ENCODE measurements at regions not wholly inside any gene's neighbourhood (a gene's known extent, or its start where the extent isn't known, plus 50 kb on each side); places are given as distances from the start of the nearest gene placed in this dataset.

DNA sequence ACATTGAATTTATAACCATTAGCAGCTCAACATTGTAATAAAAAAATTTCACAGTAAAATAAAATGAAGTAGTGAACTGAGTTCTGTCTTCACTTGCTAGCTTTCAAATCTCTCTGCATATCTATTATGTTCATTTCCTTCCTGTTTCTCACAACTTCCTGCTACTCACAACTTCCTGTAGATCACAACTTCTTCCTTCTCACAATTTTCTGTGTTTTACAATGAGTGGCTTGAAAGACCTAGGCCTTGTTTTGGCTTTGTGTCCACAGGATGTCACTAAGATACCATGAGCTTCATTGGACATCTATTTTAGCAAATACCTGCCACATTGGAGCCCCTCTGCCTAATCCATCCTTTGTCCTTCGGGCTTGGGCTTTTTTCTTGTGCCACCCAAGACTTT is 480.3 kb upstream of the ADAMTS16 start:
- no peak for DNase-seq

DNA sequence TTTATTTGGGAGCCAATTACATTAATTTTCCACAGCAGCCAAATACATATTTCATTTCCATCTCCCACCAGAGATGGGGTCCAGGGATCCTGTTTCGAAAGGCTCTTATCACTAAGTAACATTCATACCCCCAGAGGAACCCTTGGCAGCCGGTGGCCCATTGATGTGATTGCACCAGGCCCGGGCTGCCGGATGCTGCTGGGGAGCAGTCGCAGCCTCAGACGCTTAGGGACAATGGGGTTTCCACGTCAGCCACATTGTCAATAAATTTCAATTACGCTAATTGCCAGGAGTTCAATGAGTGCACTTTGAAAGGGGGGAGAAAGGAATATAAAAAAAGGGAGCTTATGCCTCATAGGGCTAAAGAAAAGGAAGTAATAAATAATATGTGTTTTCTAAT is 478.8 kb upstream of the ADAMTS16 start:
- DNase-seq = no peak

DNA sequence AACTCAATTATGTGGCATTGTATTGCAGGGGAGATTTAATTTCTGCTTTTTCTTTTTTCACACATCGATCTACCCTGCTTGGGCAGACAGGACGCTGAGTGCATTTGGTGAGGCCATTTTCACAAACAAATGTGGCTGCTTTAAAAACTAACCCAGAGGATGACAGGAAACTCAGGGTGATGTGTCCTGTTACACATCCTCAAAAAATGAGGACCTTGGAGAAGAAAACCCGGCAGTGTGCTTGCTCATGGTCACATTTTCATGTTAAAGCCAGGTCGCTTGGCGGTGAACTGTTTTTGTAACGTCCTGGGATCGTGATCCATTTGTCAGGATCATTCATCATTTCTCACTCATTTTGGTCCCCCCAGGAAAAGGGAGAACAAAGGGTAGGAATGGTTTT is 478.3 kb upstream of the ADAMTS16 start:
- DNase-seq = no peak

DNA sequence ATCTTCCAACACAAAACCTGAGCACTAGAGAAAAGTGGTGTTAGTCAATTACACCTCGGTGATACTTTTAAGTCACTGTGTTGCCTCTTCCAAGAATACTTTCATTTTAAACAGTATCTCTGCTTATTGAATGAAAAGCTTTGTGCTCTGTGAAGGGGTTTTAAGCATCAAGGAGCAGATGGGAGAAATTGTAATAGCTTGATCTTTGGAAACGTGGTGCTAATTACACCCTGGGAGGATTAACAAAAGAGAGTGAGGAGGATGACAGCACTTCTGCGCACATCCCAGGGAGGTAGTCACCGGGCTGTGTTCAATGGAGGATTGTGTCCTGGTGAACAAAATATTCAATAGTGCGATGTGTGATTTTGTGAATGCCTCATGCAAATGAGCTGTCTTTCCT is 477.4 kb upstream of the ADAMTS16 start:
- DNase-seq = no peak

DNA sequence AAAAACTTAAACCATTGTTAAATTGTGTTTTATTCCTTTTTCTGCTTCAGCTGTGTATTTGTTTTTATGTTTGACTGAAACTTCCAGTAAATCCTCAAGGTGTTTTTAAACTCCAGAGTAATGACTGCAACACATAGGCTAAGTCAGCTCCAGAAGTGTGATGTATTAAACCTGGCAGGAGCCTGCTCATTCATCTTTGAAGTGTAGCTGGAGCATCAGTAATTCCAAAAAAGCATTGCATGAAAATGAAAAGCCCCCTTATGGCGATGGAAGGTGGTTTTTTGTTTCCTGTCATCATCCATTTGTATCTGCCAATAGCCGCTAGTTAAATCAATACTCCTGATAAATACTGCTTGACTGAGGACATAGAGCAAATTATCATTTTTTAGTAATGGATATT is 474.2 kb upstream of the ADAMTS16 start:
- DNase-seq = no peak

DNA sequence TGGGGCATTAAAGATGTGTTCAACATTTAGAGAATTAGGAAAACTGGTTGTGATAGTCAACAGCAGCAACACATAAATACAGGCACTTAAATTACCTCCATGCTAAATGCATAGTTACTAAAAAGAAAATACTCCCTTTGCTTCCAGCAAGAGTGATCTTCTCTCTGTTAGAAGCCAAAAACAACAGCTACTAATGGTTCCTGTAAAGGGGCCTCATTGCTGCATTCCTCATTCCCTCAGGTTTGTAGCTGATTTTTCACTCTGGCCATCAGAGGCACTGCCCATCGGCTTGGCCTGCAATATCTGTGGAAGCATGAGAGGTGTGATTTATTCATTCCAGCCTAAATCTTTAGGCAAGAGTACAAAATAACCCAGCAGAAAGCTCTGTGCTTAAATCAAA is 466.0 kb upstream of the ADAMTS16 start:
- no peak for DNase-seq

DNA sequence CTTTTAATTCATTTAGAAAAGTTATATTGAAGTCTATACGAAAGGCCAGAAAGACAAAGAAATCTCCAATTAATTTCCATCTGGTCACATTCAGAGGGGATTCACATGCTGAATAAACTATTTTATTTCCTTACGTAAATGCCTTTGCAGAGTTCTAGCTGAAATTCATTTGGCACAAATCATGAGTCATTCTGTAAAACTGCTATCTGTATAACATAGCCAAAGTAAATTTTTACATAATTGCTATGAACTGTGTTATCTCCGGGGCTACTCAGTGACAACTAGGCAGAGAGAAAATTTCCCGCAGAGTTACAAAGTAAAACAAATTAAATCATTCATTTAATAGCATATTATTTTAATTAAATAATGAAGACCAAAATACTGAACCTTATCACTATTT is 463.2 kb upstream of the ADAMTS16 start:
- DNase-seq = no peak

DNA sequence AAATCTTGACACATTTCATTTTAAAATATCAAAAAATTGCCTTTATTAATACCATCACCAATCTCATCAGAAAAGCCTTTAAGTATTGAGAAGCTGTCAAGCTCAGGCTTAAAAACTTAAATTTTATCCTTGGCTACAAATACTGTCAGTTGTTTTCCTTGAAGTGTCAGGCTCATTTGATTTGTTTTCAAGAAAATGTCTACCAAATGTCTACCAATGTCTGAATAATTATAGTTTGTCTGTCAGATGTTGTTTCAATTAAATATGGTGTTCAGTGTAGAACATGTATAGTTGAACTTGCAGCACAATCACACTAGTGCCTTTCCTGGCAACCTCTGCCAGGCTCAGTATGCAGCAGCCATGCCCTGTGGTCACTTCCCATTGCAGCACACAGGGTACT is 455.2 kb upstream of the ADAMTS16 start:
- DNase-seq = no peak

DNA sequence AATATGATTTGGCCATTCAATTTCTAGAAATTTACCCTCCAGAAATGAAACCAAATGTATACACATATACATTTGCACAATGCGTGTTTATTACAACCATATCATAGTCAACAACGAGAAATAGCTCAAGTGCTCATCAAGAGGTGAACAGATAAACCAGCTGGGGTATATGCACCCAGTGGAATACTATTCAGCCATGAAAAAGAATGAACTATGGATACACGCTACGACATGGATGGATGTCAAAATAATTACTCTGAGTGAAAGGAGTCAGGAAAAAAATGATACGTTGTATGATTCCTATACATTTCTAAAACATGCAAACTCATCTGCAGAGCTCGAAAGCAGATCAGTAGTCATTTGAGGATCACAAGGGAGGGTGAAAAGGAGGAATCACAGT is 441.5 kb upstream of the ADAMTS16 start:
- no peak for DNase-seq

DNA sequence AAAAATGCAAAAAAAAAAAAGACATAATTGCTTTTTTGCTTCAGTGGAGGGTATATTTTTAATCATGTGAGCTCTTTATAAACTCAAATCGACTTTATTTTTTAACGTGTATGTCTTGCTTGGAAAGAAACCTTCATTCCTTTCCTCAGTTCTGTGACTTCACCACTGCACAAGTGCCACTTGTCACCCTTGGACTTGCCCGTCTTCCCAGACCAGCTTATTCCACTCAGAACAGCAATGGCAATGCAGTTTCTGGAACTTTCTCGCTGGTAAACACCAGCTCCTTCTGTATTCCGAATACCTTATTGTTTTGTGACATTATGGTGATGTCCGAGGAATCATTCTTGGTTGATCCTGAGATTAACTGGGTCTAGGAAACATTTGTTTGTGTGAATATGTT is 440.5 kb upstream of the ADAMTS16 start:
- DNase-seq = no peak

DNA sequence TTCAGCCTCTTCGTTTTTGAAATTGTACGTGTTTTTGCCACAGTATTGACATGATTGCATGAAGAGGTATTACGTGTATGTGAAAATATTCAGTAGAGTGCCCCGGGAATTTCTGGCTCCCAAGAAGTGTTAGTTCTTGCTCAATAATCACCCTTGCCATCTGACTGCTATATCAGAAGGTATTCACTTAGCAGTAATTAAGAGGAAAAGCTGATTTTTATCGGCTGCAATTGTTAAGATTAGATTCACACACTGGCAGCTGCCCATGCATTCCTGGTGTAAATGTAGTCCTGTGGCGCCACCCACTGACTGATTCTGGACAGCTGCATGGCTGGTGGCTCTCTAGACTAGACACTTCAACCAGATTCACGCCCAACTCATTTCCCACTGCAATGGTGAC is 440.1 kb upstream of the ADAMTS16 start:
- DNase-seq = peak; percentile 26

DNA sequence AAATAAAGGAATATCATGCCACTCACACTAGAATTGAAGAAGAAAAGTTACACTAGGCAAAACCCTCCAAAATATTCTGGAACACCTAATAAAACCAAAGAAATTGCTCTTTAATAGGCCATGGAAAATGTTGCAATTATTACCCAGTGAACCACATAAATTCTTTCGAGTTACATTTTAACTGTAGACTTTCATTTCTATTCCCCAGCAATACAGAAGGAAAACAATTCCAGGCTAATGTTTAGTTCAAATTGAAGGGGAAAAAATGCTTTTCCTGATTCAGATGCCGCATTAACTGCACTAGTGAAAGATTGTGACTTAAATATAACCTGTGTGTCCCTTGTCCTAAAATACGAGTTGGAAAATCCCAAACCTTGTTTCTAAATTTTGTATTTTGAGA is 439.3 kb upstream of the ADAMTS16 start:
- DNase-seq = no peak

DNA sequence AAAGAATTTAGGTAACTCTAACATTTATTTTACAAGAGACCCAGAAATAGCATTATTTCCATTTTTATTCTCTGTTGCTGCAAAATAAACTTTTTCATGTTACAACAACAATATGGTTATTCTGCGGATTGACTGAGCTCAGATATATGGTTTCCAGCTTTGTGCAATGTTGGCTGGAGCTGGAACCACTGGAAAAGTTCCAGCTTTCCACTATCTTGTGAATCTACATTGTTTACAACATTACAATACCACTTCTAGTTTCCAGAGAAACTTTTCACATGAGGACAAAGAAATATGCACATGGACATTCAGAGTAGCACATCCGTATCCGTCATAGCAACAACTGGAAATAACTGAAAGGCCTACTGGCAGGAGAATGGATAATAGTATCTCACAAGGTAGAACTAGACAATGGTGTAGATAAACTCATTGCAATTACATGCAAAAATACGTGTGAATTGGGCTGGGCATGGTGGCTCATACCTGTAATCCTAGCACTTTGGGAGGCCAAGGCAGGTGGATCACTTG is 436.1 kb upstream of the ADAMTS16 start:
- DNase-seq = no peak

DNA sequence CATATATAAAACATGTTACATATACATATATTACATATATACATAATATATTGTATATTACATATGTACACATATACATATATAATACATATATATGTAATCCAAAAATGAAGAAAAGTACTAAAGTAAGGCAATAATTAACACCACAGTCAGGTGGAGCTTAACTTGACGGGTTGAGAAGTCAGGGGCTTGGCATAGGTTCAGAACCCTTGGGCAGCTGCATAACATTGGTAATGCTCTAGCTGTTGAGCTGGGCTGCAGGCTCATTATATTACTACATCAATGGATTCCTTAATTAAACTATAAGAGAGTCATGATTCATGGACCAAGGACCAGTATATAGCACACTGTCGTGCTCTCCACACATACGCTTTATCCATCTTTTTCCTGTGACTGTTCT is 435.2 kb upstream of the ADAMTS16 start:
- no peak for DNase-seq

DNA sequence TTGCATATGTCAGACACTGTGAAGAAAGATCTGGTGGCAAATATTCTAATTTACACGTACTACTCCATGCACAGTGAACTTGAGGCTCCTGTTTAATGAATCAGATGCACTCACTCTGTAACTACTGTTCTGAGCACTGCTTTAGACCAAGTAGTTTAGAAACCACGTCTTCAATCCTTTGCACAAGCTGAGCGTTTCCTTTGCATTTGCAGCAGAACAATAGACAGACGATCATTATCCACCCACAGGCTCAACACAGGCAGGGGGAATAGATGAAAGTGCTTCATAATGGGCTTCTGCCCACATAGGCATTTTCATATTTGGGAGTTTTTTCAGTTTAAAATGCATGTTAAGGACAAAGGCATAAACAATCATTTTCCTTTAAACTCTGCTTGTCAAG is 423.3 kb upstream of the ADAMTS16 start:
- no peak for DNase-seq

DNA sequence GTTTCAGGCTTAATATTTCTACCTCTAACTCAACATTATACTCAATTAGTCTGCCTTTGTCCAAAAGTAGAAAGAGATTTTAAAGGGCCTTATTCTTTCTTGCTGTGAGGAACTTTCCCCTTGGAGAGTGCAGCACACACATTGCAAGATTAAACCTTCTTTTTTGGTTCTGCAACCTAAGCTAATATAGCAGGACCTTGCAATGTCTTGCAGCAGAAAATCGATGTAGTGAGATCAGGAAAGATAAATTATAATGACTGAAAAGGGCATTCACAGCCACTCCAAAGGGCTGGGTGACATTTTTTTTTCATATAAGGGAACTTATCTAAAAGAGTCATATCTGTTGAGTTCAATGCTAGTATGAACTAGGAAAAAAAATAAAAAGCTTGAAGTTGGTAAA is 422.7 kb upstream of the ADAMTS16 start:
- DNase-seq = no peak

DNA sequence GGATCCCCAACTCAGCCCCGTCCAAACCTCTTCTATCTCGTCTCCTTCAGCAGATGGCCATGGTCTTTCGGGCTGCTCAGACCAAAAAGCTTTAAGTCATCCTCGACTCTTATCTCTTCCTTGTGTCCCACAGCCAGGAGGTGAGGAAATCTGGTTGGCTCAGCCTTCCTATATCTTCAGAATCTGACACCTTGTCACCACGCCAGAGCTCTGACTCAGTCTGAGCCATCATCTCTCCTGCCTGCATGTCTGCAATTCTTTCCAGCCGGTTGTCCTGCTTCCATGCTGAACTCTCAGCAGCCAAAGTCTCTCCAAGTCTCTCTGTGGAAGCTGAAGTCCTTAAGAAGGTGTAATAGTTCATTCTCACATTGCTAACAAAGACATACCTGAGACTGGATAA is 419.3 kb upstream of the ADAMTS16 start:
- DNase-seq = no peak

DNA sequence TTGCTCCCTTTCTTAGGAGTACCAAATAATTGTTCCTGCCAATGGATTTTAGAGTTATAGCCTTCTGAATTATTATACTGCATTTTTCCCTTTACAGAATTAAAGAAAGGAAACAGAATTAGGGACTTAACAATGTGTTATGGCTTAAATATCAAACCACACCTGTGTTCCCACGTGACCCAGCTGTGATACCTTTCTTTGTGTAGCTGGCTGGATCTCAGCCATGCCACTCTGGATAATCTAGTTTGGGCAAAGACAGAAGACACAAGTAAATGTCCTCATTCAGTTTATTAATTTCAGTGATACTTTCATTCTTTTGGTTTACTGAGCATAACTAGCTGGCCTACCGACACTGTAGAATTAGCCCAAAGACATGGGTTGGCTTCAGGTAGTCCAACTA is 417.2 kb upstream of the ADAMTS16 start:
- no peak for DNase-seq

DNA sequence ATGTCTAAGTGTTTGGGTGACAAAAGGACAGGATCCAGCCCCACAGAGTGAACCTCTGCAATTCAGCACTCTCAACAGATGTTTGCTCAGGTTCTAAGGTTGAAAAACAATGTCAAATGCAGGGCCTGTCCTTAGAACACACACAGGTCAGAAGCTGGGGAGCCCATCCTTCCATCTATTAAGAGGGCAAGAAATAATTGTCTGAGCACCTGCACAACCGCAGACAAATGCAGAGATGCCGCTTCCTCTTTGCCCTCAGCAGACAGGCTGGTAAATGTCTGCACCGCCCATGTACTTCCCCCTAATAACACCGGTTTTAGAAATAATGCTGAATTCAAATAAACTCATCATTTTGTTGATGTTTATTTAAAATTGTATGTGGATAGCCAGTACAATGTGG is 414.5 kb upstream of the ADAMTS16 start:
- DNase-seq = no peak

DNA sequence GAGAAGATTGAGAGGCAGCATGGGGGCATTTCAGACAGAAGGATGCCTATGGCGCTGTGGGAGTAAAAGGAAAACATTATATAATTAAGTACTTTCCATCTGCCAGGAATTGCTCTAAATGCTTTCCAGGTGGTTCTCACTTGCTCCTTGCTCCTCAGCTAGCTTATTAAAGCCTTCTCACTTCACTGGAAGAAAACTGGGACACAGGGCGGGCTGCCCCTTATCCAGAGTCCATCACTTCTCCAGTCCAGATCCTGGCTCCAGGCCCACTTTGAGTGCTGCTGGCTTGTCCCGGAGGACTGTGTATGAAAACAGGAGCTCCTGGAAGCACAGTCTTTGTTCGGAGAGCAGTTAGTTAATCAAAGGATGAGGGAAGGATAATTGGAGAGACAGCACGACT is 409.9 kb upstream of the ADAMTS16 start:
- DNase-seq = no peak

DNA sequence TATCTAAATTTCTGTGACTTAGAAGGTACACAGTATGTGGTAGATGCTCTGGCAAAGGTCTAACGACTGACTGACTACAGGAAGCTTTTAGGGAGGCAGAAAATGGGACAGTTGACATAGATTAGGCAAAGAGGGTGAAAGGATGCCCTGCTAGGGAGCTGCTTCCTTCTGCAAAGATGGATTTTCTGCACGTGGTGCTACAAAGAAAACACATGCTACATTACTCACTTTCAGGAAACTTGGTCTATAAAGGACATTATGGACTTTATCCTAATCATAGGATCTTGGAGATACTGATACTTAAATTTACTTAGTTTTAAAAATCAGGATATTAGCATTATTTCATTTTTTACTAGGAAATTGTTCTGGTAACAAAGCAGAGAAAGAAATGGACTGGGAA is 405.8 kb upstream of the ADAMTS16 start:
- no peak for DNase-seq

DNA sequence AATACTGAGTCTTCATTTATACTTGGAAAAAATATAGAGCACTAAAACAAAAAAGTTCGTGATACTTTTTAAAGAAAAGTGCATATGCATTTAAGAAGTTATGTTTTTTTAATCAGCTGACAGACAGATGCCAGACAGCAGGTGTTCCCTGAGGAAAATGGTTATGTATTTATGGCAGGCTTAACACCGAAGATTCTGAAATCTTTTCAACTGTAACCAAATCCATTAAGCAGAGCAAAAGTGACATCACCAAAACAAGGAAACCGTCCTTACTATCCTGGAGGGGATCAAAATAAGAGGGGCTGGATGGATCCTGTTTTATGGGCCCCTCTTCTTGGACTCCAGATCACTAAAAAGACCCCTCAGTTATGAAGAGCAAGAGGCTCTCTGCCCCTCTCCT is 404.9 kb upstream of the ADAMTS16 start:
- no peak for DNase-seq

DNA sequence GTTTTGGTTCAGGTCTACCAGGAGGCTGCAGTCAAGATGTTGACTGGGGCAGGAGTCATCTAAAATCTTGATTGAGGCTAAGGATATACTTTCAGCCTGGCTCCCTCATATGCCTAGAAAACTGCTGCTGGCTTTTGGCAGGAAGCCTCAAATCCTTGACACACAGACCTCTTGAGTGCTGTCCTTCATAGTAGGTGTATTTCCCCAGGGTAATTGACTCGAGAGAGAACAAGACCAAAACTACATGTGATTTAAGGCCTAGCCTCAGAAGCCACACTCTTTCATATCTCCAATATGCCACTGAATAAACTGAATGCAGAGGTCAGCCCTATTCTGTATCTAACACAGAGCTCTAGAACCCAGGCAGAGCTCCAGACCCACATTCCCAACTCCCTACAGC is 402.3 kb upstream of the ADAMTS16 start:
- DNase-seq = no peak

DNA sequence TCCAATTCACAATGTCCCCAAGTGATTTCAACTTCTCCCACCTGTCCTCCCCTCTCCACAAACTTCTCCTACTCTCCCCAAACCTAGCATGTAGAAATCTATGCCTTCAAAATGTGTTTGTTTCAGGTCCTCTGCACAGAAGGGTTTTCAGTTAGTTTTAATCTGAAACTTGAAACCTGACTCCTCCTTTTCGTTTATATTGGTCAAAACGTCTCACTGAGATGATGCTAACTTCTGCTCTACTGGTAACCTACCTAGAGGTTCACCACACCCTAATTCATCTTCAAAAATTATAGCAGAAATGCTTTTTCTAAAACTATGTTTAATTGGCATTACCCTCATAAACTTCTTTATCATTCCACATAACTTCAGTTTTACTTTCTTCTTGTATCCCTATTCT is 401.8 kb upstream of the ADAMTS16 start:
- DNase-seq = no peak

DNA sequence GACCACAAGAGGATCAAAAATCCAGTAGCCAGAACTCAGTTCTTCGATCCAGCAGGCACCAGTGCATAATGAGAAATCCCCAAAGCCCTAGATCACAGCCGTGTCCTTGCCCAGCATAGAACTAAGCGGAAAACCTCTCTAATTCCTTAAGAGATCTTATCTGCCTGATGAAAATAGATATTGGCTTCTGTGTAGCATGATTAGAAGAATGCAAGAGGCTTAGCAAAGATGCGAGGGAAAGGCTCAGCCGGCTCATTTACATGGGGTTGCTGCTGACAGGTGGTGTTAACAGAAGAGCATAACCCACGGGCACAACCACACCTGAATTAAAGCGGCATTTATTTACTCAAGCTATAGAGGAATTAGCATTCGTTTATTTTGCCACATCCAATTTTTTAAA is 400.0 kb upstream of the ADAMTS16 start:
- no peak for DNase-seq

DNA sequence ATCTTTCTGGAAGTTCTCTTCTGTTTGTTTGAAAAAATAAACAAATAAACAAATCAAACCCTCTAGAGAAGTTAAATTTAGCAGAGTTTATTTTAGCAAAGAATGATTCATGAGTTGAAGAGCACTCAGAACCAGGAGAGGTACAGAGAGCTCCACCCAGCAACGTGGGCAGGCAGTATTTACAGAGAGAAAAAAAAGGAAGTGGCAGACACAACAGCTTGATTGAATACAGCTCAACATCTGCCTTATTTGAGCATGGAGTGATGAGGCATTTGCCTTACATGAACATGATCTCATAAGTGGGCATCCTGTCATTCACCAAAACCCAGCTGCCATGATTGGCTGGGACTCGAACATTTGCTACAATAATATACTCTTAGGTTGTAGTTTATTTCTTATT is 381.6 kb upstream of the ADAMTS16 start:
- DNase-seq = no peak

Measured in hindlimb muscle (tissue), 1 donor.